PC-9 (cell line): ENCODE measurements at regions not wholly inside any gene's neighbourhood (a gene's known extent, or its start where the extent isn't known, plus 50 kb on each side); places are given as distances from the start of the nearest gene placed in this dataset.

Experiments used
- CTCF ChIP-seq: fragments of 200-600 bp; sonication (generic); conservative IDR thresholded peaks from 2 replicates; pipeline ENCODE4 v1.6.1; 2017; ENCODE audit warnings: mixed run types, antibody characterized with exemption, mild to moderate bottlenecking, moderate library complexity
- EZH2 ChIP-seq: fragments of 200-600 bp; sonication (generic); IDR thresholded peaks from 2 replicates; pipeline ENCODE4 v1.8.0; 2017; ENCODE audit warnings: antibody characterized with exemption, low read depth

- TF ChIP-seq CTCF, result no peak
- no peak for TF ChIP-seq EZH2
Observed at GRCh38 chr7:121609208-121609607, 213.1 kb upstream of the FAM3C start.
